Endometrium (tissue), 2 donors: ENCODE measurements at regions not wholly inside any gene's neighbourhood (a gene's known extent, or its start where the extent isn't known, plus 50 kb on each side); places are given as distances from the start of the nearest gene placed in this dataset.
A peak's percentile ranks its signal among the peaks of the same experiment; 100 is the strongest.

Experiments used
- FAIRE-seq: peaks from 2 replicates; lab custom pipeline; 2012; peaks lifted over from hg19 to GRCh38; lab: Jason Lieb, UNC
- donor health status: control.
- donor health status: control.

DNA sequence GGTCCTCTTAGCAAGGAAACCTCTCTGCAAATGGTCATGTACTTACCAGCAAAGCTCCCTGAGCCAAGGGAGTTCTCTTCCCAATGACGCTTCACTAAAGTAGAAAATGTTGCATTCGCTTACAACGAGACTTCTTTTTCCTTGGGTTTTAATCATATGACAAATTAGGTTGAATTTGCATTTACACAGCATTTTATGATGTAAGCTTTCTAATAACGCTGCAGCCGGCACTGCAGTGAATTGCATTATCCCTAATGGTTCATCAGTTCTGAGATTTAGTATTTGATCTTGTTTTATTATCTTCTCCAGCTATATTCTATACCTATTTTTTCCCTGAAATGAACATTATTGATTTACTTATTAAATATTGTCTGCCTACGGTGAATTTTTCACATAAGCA lies 339.3 kb upstream of the PFKP start:
- FAIRE-seq, result no peak

DNA sequence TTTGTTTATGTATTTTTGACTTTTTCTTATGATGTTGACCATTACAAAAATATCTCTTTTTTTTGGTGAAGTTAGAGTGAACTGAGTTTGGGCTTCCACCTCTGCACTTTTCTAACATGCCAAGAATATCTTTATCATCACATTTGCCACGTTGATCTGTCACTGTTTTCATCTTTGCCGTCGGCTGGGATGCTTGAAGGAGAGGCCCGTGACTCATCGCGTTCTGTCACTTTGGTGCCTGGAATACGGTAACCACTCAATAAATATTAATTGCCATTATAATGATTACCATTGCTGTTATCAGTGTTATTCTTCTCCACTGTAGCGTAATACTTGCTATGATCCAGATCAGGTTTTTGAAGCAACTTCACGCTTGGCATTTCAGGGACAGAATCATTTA lies 350.8 kb upstream of the PFKP start:
- no peak for FAIRE-seq

DNA sequence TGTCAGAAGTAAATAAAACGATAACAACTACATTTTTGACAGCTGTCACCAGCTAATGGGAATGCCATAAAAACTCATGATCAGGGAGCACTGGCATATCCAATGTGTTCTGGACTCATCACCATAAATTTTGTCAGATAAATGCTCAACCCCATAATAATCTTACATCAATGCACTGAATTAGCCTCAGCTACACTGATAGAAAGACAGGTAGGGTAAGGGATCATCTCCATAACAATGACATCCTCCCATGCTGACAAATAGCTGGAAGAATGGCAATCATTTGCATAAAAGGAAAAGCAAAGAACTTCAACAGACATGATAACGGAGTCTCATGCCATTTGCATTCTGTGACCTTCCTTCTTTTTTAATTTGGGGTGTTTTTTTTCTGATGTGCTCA lies 352.8 kb upstream of the PFKP start:
- FAIRE-seq, result no peak

DNA sequence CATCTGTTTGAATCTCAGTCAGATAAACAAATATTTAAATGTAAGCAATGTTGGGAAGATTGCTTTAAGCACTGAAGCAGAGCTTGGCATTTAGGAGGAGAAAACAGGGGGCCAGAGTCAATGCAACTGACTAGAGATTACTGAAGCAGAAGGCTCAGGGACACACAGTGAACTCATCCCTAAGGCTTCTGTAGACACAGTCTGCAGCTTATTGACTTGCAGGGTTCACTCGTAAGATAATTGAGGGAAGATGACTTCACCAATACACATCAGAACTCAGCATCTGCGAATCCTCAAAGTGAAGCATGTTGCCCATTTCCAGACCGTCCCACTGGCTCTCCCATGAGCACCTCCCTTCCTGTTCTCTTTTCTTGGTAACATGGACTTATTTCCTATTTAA lies 363.4 kb upstream of the PFKP start:
- FAIRE-seq, result no peak

DNA sequence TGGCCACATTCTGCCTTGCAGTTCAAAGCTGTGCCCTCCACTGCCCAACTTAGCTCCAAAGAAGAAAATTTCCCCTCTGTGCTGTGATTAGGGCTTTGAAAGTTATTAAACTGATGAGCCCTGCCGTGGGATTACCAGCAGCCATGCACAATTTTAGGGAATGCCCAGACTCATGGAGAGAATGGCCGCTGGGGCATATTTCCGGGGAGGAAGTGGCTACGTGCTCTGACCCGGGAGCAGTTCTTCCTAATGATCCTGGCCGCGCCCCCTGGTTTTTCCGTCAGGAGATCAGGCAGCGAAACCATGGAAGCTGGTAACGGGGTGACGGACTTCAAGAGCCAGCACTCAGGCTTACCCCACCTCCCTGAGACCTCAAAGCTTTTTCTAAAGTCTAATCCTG lies 365.5 kb upstream of the PFKP start:
- no peak for FAIRE-seq

DNA sequence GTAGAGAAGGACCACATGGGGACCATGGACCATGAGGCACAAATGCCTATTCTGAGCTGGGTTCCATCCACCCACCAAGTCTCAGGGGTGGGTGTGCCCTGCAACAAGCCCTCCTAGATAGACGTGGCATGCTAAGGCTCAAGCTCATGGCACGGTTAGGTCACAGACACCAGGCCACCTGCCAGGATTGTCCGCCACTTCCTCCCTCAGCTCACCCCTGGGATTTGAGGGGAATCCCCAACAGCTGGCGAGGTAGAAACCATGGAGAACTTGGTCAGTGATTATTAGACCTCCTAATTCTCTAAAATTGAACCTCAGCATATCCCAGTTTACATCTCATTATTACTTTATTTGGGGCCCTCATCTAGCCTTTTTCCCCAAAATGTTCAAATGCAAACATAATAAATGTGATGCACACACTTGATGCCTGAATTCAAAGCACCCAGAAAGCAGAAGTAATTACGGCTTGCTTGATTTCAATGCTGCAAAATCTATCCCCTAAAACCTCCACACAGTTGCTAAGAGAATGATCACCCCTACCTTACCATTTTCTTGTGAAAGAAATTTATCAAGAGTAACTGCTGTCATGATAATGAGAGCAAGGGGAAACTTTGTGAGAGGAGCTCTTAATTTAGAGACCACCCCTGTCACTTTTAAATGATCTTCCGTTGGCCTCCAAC lies 366.6 kb upstream of the PFKP start:
- no peak for FAIRE-seq

GRCh38 chr10:2688958-2689357 lies 378.4 kb upstream of the PFKP start:
- FAIRE-seq, result no peak

DNA sequence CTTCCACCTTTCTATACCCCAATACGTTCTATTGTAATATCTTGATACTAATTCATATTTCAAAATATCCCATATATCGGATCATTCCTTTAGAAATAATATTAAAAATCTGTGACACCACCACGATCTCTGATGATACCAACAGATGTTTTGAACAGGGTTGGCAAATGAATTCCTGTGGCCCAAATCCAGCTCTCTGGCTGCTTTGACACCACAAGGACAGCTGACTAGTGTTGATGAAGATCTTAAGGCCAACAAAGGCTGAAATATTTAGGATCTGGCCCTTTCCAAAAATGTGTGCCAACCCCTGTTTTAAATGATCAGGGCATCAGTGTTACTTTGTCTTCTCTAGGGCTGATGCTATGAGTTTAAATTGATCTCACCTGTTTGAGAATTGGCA lies 380.7 kb upstream of the PFKP start:
- no peak for FAIRE-seq

DNA sequence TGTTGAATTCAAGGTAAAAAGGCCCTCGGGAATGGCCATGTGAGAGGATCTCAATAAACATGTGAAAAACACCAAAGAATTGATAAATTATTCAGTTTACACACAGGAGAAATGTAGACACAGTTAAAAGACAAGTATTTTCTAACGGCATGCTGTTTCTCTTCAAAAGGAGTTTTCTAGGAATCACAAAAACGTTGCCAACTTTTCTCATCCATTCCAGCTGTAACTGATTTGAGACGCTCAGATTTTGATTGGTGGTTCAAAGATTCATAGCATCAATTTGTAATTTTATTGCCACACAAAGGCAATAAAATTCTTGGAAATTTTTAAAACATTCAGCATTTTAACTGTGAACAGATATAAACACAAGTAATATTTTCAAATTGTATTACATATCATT lies 384.9 kb upstream of the PFKP start:
- peak; percentile 29 for FAIRE-seq

DNA sequence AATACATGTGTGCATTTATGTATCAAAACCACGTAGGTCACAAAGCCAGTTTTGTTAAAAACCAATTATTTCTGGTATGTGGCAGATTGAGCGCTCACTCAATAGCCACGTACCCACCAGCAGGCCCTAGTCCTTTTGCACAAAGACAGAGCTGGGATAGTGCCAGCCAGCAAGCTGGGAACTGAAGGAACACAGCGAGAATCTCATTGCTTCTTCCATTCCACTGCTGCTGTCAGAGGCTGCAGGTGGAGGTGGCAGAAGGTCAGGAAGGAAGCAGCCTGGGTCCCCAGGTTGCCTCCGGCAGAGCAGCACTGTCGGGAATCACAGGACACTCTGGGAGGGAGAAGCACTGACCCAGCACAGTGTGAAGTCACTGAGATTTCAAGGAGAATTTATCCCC lies 385.5 kb upstream of the PFKP start:
- FAIRE-seq, result no peak

DNA sequence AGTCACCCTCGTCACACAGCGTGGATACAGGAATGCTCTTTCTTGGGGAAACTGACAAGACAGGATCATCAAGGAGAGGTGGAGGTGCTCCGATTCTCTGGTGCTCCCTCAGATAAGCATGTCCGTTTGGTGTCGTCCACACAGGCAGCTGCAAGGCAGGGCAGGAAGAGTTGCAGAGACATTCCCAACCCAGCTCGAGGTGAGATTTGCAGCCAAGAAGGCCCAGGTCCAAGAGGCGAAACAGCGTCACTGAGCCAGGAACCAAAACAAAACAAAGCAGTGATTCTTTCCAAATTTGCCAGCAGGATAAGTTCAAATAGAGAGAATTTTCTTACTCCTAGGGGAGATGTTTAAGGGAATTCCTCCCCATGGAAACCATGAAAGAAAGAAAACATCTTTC lies 386.5 kb upstream of the PFKP start:
- no peak for FAIRE-seq

DNA sequence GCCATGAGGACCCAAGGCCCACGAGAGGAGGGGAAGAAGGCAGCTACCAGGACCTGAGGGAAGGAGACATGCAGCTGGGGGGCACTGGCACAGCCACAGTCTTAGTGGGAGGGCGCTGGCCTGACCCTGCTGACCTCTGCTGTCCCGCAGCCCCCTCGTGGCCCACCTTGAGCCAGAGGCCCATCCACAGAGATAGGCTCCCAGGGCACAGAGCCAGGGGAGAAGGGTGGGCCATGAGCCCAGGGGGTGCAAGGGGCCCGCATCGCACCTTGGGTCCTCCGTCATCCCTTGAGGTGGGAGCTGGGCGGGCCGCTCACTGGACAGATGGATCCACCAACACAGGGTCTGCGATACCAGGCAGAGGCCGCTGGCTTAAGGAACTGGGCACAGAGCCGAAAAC lies 387.7 kb upstream of the PFKP start:
- no peak for FAIRE-seq

- no peak for FAIRE-seq
These were observed 390.9 kb upstream of the PFKP start for GRCh38 chr10:2676455-2676854.

DNA sequence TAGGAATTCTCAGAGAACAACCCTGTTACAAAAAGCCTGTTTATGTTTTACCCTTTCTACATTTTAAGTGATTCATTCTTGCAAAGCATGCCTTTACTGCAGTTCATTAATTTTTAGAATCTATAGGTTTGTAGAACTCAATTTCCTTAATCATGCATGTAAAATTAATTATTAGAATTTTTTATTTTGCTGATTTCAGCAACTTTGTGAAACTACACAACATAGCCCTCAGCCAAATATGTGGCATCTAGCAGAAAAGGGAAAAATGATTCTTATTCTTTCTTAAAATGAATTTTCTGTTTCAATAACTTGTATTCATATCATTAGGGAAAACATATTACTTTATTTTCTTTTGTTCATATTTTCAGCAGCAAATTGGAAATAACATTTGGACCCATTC lies 392.9 kb upstream of the PFKP start:
- FAIRE-seq, result no peak

DNA sequence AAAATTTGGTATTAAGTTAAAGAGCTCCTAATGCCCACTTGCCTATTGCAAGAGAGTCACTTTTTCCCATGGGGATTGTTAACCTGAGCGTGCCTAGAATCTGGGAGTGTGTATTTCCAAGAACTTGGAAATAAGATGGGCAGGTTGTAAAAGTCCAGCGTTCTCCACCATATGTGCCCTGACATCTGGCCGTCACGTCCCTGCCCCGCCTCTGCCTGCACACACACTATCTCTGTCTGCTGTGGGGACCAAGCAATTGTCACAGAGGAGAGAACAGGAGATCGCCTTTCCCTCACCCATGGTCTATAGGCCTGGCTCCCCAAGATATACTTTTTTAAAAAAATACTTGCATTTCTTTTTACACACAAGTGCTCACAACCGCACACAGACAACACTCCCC lies 396.5 kb upstream of the PFKP start:
- no peak for FAIRE-seq

GRCh38 chr10:2665772-2666171 lies 401.6 kb upstream of the PFKP start:
- FAIRE-seq, result no peak

DNA sequence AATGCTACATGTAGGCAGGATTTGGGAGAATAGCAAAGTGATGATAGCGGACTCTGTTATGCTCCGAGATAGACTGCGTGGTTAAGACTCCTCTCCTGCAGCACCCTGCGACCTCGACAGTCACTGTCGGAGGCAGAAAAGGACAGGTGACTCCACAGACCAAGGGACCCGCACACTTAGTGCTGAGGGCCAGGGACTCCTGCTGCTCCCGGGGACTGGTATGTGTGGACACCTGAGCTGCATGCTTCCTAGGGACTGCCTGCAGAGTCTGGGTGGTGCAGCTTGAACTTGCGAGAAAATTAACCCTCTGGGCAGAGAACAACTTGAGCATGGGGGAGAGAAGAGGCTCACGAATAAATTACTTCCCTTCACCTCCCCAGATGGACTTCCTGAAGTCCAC lies 407.1 kb upstream of the PFKP start:
- no peak for FAIRE-seq

GRCh38 chr10:2659660-2660209 lies 407.6 kb upstream of the PFKP start:
- FAIRE-seq, result no peak

DNA sequence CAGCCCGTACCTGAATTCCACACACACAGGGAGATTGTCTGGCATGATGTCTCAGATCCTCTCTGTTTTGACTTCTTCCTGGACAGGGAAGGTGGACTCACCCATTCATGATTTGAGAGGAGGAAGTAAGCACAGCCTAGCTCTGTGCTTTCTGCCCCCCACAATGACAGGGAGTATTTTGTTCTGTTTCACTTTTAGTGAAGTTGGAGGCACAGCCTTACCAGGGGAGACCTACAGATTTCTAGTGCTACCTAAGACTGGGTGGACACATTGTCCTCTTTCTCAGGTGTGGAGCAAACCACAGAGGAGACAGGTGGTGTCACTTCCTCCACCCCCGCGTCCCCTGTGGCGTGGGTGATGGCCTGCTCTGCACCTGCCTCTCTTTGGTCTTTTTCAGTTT lies 408.6 kb upstream of the PFKP start:
- FAIRE-seq, result no peak

DNA sequence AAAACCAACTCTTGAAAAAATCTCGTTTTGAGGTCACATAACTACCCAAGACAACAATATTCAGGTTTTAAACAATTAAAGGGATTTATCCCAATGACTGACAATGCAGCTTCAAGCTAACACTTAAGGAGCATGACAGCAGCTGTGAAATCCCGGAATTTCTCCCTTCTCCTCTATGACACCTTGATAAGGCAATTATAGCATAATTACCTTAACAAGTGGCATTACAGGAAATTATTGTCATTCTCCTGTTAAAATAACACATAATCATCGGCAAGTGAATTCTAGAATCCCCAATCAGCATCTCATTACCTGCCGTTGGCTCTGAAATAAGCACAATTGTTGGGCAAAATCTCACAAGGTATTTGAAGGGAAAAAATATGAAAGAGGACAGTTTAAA lies 417.0 kb upstream of the PFKP start:
- no peak for FAIRE-seq

- no peak for FAIRE-seq
These were observed 426.3 kb upstream of the PFKP start for GRCh38 chr10:2641028-2641427.

DNA sequence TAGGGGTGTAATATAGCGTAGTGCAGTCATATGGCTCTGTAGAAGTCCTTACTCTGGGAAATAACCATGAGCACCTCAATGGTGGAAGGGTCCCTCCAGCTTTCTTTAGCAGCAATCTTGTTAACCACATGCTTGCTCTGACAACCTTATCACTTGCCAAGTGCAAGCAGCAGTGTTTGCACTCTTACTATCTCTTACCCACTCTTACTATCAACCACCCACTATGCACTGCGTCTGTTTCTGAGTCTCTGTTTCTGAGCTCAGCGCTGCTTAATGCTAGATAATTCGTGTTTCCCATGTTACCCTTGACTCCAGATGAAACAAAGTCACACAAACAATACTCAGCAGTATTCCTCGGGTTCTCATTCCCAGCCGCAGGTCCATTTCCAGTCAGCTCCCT lies 433.7 kb upstream of the PFKP start:
- FAIRE-seq, result no peak

GRCh38 chr10:2631557-2632205 lies 435.7 kb upstream of the PFKP start:
- FAIRE-seq, result no peak

DNA sequence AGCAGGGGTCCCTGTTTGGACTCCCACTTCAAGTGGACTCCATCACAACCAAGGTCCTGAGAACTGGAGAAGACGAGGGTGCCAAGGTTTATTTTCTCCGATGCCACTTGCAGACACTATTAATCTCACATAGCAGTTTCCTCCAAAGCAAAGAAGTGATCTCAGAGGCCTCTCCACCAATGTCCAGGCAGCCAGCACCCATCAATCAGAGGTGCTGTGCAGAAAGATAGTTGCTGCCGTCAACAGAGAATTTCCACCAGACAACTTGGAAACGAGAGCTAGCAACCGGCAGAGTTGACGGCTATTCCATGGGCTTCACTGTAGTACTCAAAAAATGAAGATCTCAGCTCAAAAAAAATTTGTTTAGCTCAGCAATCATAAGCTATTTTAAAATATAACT lies 438.6 kb upstream of the PFKP start:
- FAIRE-seq, result no peak
